GM18502 (cell line): ENCODE measurements at regions not wholly inside any gene's neighbourhood (a gene's known extent, or its start where the extent isn't known, plus 50 kb on each side); places are given as distances from the start of the nearest gene placed in this dataset.
"Not testable (repeated sequence)": the region's sequence is repeated elsewhere in the genome, so short reads cannot be mapped to it uniquely, and the experiment has no call there.

Source experiments
- ATAC-seq: cut with Tn5 transposase; IDR thresholded peaks from one replicate; pipeline ENCODE4 v1.9.1; 2021; ENCODE audit warnings: mild to moderate bottlenecking; ENCODE audit not compliant: unreplicated experiment, poor library complexity

GRCh38 chr2:48209214-48209885, 105.1 kb upstream of the FOXN2 start:
- ATAC-seq = no peak

- no peak for ATAC-seq
Measured at GRCh38 chr2:48210189-48210588, 104.3 kb upstream of the FOXN2 start.

GRCh38 chr2:48213646-48214045, 100.8 kb upstream of the FOXN2 start:
- ATAC-seq = no peak

DNA sequence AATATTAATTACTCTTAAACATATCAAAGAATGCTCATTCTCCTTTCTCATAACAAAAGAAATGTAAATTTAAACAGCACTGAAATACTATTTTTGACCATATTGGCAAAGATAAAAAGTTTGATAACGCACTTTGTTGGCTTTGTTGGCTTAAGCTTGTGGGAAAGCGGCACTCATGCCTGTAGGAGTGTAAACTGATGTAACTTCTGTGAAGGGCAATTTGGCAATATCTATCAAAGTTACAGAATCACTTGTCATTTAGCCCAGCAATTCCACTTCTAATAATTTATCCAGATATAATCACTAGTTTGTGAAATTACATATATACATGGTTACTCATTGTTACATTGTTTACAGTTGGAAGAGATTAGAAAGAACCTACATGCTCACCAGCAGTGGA, 96.3 kb upstream of the FOXN2 start:
- ATAC-seq = no peak

DNA sequence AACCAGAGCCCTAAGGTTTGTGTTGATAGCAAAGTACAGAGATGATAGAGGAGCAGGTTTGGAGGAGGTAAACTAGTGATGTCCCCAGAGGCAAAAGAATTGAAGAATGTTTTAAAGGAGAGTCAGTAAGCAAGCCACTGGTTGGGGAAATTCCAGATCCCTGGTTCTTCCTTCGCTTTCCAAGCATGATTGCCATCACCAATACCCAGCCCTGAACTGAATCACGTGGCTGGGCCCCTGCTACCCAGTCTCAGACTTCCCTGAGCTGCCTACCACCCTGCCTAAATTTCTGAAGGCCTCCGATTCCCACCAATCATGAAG, 95.3 kb upstream of the FOXN2 start:
- no peak for ATAC-seq

- ATAC-seq = no peak
Measured at GRCh38 chr2:48219555-48220436, 94.7 kb upstream of the FOXN2 start.

DNA sequence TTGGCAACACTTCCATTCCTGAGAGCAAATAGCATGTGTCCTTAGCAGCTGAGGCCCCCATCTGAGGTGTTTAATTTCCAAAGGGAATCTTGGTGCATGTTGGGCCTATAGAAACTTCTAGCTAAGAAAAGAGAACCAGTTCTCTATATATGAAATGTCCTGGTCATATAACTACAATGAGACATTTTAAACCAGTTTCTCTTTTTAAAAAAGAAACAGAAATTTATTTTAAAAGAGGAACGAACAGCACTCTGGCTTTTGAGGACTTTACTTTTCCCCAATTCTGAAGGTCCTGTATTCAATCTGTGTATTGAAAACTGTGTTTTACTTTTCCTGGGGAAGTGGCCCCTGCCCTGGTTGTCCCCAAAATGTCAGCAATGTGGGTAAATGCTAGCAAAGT, 94.0 kb upstream of the FOXN2 start:
- no peak for ATAC-seq

GRCh38 chr2:48221846-48222516, 92.5 kb upstream of the FOXN2 start:
- no peak for ATAC-seq

- ATAC-seq = peak; percentile 86
Measured at GRCh38 chr2:48227617-48228344, 86.7 kb upstream of the FOXN2 start.

DNA sequence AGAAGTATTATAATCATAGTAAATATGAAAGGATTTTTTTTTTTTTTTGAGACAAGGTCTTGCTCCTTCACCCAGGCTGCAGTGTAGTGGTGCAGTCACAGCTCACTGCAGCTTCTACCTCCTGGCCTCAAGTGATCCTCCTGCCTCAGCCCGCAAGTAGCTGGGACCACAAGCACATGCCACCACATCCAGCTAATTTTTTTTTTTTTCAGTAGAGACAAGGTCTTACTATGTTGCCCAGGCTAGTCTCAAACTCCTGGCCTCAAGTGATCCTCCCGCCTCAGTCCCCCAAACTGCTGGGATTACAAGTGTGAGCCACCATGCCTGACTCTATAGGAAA, 86.2 kb upstream of the FOXN2 start:
- ATAC-seq = peak; percentile 60

DNA sequence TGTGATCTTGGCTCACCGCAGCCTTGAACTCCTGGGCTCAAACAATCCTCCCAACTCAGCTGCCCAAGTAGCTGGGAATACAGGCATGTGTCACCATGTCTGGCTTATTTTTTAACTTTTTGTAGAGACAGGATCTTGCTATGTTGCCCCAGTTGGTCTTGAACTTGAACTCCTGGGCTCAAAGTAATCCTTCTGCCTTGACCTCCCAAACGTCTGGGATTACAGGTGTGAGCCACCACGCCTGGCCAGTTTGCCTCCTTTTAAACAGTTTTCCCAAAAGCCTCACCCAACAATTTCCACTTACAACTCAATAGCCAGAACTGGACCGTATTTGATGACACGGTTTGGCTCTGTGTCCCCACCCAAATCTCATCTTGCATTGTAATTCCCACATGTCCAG, 85.4 kb upstream of the FOXN2 start:
- ATAC-seq = no peak

DNA sequence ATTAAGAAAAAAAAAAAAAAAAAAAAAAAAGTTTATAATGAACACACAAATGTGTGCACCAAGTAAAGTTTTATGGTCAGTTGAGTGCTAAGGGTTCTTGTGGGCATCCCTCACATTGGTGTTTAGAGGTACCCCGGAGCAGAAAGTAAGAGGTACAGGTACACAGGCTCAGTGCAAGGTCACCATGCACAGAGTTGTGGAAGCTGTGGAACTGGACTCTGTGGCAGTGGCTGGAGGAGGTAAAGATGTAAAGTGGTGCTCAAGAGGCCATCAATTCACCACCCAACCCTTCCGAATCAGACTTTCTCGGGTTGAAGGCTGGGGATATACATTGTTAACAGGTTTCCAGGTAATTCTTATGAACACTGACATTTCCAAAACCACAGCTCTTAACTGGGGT, 83.6 kb upstream of the FOXN2 start:
- no peak for ATAC-seq

GRCh38 chr2:48232351-48232750, 82.1 kb upstream of the FOXN2 start:
- no peak for ATAC-seq

DNA sequence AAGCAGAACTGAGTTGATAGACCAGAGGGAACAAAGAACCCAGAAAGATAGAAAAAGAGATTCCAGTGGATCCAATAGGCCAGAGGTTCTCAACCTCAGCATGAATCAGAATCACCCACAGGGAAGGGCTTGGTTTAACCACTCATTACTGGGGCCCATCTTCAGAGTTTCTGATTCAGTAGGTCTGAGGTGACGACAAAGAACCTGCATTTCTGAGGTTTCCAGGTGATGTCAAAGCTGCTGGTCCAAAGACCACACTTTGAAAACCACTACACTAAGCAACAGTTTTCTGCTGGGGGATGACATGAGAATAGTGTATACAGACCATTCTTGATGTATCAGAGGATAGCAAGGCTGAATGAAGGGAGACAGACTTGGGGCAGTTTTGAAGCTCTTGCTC, 81.5 kb upstream of the FOXN2 start:
- no peak for ATAC-seq

- ATAC-seq = not testable (repeated sequence)
Measured at GRCh38 chr2:48233824-48234223, 80.7 kb upstream of the FOXN2 start.

DNA sequence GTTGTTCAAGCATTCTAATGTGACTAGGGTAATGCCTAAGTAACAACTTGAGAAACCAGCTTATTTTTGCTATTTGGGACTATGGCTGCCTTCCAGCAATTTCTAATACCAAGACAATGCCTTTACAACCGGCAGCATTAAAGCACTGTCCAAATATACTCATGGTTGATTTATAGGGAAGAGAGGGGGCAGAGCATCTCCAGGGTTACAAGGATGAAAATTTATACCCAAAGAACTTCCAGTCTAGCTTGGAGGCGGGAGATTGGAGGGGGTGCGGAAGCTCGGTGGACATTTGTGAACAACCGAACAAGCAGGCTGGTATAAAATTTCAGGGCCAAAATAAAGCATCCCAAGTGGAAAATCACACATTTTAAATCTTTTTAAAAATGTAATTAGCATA, 79.4 kb upstream of the FOXN2 start:
- ATAC-seq = no peak

DNA sequence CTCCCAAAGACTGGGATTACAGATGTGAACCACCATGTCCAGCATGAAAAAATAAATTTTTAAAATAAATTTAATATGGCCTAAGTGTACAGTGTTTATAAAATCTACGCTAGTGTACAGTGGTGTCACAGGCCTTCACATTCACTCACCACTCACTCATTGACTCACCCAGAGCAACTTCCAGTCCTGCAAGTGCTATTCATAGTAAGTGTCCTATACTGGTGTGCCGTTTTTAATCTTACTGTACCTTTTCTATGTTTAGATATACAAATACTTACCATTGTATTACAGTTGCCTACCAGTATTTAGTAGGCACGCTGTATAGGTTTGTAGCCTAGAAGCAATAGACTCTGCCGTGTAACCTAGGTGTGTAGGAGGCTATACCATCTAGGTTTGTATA, 76.1 kb upstream of the FOXN2 start:
- no peak for ATAC-seq

DNA sequence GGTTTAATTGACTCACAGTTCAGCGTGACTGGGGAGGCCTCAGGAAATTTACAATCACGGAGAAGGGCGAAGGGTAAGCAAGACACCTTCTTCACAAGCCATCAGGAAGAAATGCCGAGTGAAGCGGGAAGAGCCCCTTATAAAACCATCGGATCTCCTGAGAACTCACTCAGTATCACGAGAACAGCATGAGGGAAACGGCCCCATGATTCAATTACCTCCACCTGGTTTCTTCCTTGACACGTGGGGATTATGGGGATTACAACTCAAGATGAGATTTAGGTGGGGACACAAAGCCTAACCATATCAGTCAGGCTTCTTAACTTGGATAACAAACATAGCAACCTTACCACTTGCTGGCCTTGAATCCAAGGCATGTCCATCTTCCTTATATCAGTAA, 73.6 kb upstream of the FOXN2 start:
- ATAC-seq = no peak

DNA sequence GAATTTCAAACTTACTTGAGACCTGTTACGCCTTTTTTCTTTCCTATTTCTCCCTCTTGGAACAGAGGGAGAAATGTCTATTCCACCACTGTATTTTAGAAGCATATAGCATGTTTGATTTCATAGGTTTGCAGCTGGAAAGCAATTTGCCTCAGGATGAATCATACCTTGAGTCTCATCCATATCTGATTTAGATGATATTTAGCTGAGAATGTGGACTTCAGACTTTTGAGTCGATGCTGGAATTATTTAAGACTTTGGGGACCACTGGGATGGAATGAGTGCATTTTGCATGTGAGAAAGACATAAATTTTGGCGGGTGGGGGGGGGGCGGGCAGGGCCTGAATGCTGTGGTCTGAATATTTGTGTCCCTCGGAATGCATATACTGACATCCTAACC, 67.3 kb upstream of the FOXN2 start:
- no peak for ATAC-seq

GRCh38 chr2:48248251-48248933, 66.1 kb upstream of the FOXN2 start:
- ATAC-seq = peak; percentile 96
